ENCODE measurements at regions not wholly inside any gene's neighbourhood (a gene's known extent, or its start where the extent isn't known, plus 50 kb on each side); places are given as distances from the start of the nearest gene placed in this dataset.

DNA sequence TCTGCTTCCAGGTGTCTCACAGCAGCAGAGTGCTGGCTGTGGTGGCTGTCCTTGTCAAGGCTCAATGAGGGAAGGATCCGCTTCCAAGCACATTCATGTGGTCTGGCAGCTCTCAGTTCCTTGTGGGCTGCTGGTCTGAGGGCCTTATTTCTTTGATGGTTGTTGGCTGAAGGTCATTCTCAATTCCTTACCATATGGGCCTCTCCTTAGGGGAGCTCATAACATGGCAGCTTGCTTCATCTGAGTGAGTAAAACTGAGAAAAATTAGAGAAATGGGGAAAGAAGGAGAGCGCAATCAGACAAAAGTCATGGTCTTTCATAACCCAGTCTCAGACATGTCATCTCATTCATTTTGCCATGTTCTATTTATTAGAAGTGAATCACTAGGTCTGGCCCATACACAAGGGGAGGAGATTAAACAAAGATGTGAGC lies 81.7 kb upstream of the TSPAN2 start:
- no peaks in the 10 kb centered on the region for H4K20me1 ChIP-seq (ENCODE audit: control insufficient read depth, insufficient read depth, insufficient read length)
- no CpG with 5 or more reads among the region's 2 CpGs for WGBS (ENCODE audit: extremely low coverage, insufficient read length, low lambda C conversion rate)
- H3K4ac ChIP-seq (ENCODE audit: low read depth, low read length), result no peak overlapping the region
- H2BK5ac ChIP-seq (ENCODE audit: insufficient read length, low read length), result no peak overlapping the region
- no peak overlapping the region for H4K91ac ChIP-seq (ENCODE audit: insufficient read length, low read depth, low read length)
- no peak overlapping the region for H3K27ac ChIP-seq (ENCODE audit: insufficient read length, low read depth, low read length)
- no peak overlapping the region for H2BK120ac ChIP-seq (ENCODE audit: low read depth, low read length, poor library complexity, severe bottlenecking)
- H3K4me2 ChIP-seq (ENCODE audit: insufficient read depth, insufficient read length, low read length), result no peak overlapping the region
- no peaks in the 10 kb centered on the region for H3K79me2 ChIP-seq (ENCODE audit: insufficient read depth, low read length)
- no peak overlapping the region for H4K5ac ChIP-seq (ENCODE audit: insufficient read length, low read depth, low read length)
- H2BK12ac ChIP-seq (ENCODE audit: insufficient read length, low read depth, low read length), result no peak overlapping the region
- H3K79me1 ChIP-seq (ENCODE audit: insufficient read depth, low read depth, low read length, poor library complexity, severe bottlenecking), result no peaks in the 10 kb centered on the region
- TF ChIP-seq CTCF (conservative IDR thresholded peaks at IDR 0.05), result no peak
- Mint-ChIP-seq H3K36me3 (ENCODE audit: insufficient read depth in 1 of 3, low read depth in 3 of 3) (0 out of 7 replicates have a peak, but pooled peaks cover 0 to 4% (median 0%) of the 10 kb centered on the region in 3 experiments), H3K27me3 (ENCODE audit: low read depth) (no peaks in the 10 kb centered on the region; the same call in 1 of the 2 replicates), H3K4me1 (0 out of 4 replicates have a peak, but pooled peaks cover 0 to 5% of the 10 kb centered on the region in 2 experiments), H3K9me3 (peaks cover 2 to 6% of the 10 kb centered on the region in 2 experiments; a peak in 1 of 5 replicates), H3K27ac (no peak overlapping the region), H3K4me3 (no peak overlapping the region)
- H4K8ac ChIP-seq (replicated peaks; ENCODE audit: insufficient read length, low read depth, low read length), result no peak overlapping the region
- H3T11ph ChIP-seq (ENCODE audit: low read length), result no peak overlapping the region
- H2AFZ ChIP-seq (ENCODE audit: low read length), result no peak overlapping the region
- no peak overlapping the region for H3K14ac ChIP-seq (ENCODE audit: insufficient read depth, low read length)
- H3K56ac ChIP-seq (ENCODE audit: insufficient read length, low read depth, low read length), result no peak overlapping the region
- H3K9ac ChIP-seq (ENCODE audit: extremely low read depth, insufficient read length, low read length), result no peak overlapping the region
- no peaks in the 10 kb centered on the region for H3K23me2 ChIP-seq (ENCODE audit: insufficient read length, low read depth, low read length, poor library complexity, severe bottlenecking)
- no peaks in the 10 kb centered on the region for H3K9me3 ChIP-seq (ENCODE audit: control insufficient read depth, low read depth, low read length)
- H3K18ac ChIP-seq (ENCODE audit: insufficient read length, low read depth, low read length), result no peak overlapping the region
- no peak overlapping the region for H2BK15ac ChIP-seq (ENCODE audit: low read depth, low read length)
- H2AK5ac ChIP-seq (ENCODE audit: insufficient read length, low read length), result no peak overlapping the region
- no peak overlapping the region for H3K23ac ChIP-seq (ENCODE audit: insufficient read length, low read depth, low read length)
- H3K27me3 ChIP-seq (ENCODE audit: insufficient read depth, low read length), result no peaks in the 10 kb centered on the region
- no peak for DNase-seq
- H3K4me1 ChIP-seq (ENCODE audit: insufficient read depth, low read length), result no peaks in the 10 kb centered on the region
- no peak overlapping the region for H2BK20ac ChIP-seq (ENCODE audit: low read depth, low read length, poor library complexity, severe bottlenecking)
